Keratinocyte (primary cell): ENCODE measurements at regions not wholly inside any gene's neighbourhood (a gene's known extent, or its start where the extent isn't known, plus 50 kb on each side); places are given as distances from the start of the nearest gene placed in this dataset.

ENCODE experiments used
- DNase-seq: peaks from one replicate; pipeline ENCODE4 v3.0.0-alpha.2; 2011; ENCODE audit warnings: low read depth, missing footprints, low spot score
- FAIRE-seq: peaks from 2 replicates; lab custom pipeline; 2011; peaks lifted over from hg19 to GRCh38; lab: Jason Lieb, UNC
- H2AFZ ChIP-seq: 2 replicates; pipeline ENCODE4 v1.6.0; 2012; ENCODE audit warnings: low read length, control low read depth, inconsistent platforms; ENCODE audit not compliant: control insufficient read depth
- H3K27ac ChIP-seq: 2 replicates; pipeline ENCODE4 v1.5.1; 2011; ENCODE audit warnings: low read length; ENCODE audit not compliant: control insufficient read depth, insufficient read depth
- H3K27me3 ChIP-seq: 3 replicates; pipeline ENCODE4 v1.6.0; 2011; ENCODE audit warnings: low read length; ENCODE audit not compliant: control insufficient read depth, insufficient read depth; ENCODE audit errors: extremely low read depth
- H3K36me3 ChIP-seq, 2 experiments: 2 replicates in 1 of 2; 3 replicates in 1 of 2; pipeline ENCODE4 v1.5.1; 2011; ENCODE audit warnings: low read length in 2 of 2, mild to moderate bottlenecking in 1 of 2; ENCODE audit not compliant: control insufficient read depth in 2 of 2, insufficient read depth in 2 of 2; ENCODE audit errors: extremely low read depth in 1 of 2
- H3K4me1 ChIP-seq: 3 replicates; pipeline ENCODE4 v1.5.1; 2011; ENCODE audit warnings: low read length; ENCODE audit not compliant: control insufficient read depth, insufficient read depth; ENCODE audit errors: extremely low read depth
- H3K4me2 ChIP-seq: 3 replicates; pipeline ENCODE4 v1.6.0; 2011; ENCODE audit warnings: low read depth, low read length; ENCODE audit not compliant: control insufficient read depth, insufficient read depth; ENCODE audit errors: extremely low read depth
- H3K4me3 ChIP-seq, 3 experiments: fragments of 200-600 bp in 1 of 3; sonication (generic) in 1 of 3; 2 replicates in 2 of 3; 3 replicates in 1 of 3; pipeline ENCODE4 v1.5.1; 2011 to 2016; ENCODE audit warnings: low read length in 3 of 3, mild to moderate bottlenecking in 3 of 3, control low read depth in 2 of 3, inconsistent platforms in 1 of 3, low read depth in 1 of 3, mixed read lengths in 1 of 3, mixed run types in 1 of 3, moderate library complexity in 1 of 3; ENCODE audit not compliant: control insufficient read depth in 2 of 3, insufficient read depth in 2 of 3; ENCODE audit errors: extremely low read depth in 1 of 3
- H3K79me2 ChIP-seq: 2 replicates; pipeline ENCODE4 v1.6.0; 2012; ENCODE audit warnings: low read length; ENCODE audit not compliant: control insufficient read depth, insufficient read depth
- H3K9ac ChIP-seq: 3 replicates; pipeline ENCODE4 v1.6.0; 2011; ENCODE audit warnings: low read length; ENCODE audit not compliant: control insufficient read depth, insufficient read depth; ENCODE audit errors: extremely low read depth
- H3K9me1 ChIP-seq: 3 replicates; pipeline ENCODE4 v1.6.0; 2011; ENCODE audit warnings: low read length; ENCODE audit not compliant: control insufficient read depth, insufficient read depth; ENCODE audit errors: extremely low read depth
- H3K9me3 ChIP-seq: 2 replicates; pipeline ENCODE4 v1.5.1; 2012; ENCODE audit warnings: low read depth, low read length; ENCODE audit not compliant: control insufficient read depth
- H4K20me1 ChIP-seq: 3 replicates; pipeline ENCODE4 v1.6.0; 2011; ENCODE audit warnings: low read length; ENCODE audit not compliant: control insufficient read depth, insufficient read depth; ENCODE audit errors: extremely low read depth
- EZH2 ChIP-seq: IDR thresholded peaks from one replicate; pipeline ENCODE4 v1.6.1; 2012; ENCODE audit warnings: inconsistent platforms, mild to moderate bottlenecking, low read length, moderate library complexity
- dilution Hi-C: fragments of 300-500 bp; cut with MboI; formaldehyde crosslinking; loops from one replicate; pipeline ENCODE4 v1.7.0; 2020; ENCODE audit warnings: low sequenced_read_pairs; ENCODE audit not compliant: extremely low pct_ligation_motif_present
- TF ChIP-seq, protein P1 (sequence below), 3 experiments: IDR thresholded peaks in 1 of 3; conservative IDR thresholded peaks in 1 of 3; optimal IDR thresholded peaks in 1 of 3; 2 replicates in 2 of 3; 3 replicates in 1 of 3; pipeline versions ENCODE3 to v1.5.1; 2011; ENCODE audit warnings: low read length in 3 of 3, mild to moderate bottlenecking in 3 of 3, moderate library complexity in 2 of 3, control low read depth in 1 of 3, inconsistent platforms in 1 of 3; ENCODE audit not compliant: insufficient read depth in 2 of 3; ENCODE audit errors: extremely low read depth in 1 of 3

DNA sequence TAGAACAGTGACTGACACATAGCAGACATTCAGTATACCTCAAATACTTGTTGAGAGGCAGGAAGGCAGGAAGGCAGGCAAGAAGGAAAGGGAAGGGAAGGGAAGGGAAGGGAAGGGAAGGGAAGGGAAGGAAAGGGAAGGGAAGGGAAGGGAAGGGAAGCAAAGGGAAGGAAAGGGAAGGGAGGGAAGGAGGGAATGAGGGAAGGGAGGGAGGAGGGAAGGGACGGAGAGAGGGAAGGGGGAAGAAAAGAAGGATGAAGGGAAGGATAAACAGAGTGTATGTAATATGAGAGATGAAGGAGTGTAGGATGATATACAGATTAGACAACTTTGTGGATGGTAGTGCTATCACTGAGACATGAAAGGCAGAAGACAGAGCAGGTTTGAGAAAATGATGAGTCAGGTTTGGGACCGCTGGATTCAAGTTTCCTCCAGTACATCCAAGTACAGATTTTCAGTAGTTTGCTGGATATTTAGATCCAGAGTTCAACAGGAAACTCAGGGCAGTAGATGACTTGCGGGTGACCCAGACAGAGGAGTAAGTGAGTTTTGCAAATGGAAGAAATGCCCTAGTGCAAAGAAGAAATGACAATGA, 85.9 kb downstream of the MAFB start:
- TF ChIP-seq, protein P1, sequence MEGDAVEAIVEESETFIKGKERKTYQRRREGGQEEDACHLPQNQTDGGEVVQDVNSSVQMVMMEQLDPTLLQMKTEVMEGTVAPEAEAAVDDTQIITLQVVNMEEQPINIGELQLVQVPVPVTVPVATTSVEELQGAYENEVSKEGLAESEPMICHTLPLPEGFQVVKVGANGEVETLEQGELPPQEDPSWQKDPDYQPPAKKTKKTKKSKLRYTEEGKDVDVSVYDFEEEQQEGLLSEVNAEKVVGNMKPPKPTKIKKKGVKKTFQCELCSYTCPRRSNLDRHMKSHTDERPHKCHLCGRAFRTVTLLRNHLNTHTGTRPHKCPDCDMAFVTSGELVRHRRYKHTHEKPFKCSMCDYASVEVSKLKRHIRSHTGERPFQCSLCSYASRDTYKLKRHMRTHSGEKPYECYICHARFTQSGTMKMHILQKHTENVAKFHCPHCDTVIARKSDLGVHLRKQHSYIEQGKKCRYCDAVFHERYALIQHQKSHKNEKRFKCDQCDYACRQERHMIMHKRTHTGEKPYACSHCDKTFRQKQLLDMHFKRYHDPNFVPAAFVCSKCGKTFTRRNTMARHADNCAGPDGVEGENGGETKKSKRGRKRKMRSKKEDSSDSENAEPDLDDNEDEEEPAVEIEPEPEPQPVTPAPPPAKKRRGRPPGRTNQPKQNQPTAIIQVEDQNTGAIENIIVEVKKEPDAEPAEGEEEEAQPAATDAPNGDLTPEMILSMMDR (optimal IDR thresholded peaks at IDR 0.05 in 1 of 3, IDR thresholded peaks at IDR 0.05 in 1 of 3, conservative IDR thresholded peaks at IDR 0.05 in 1 of 3; ENCODE audit: extremely low read depth in 1 of 3, insufficient read depth in 2 of 3, low read length in 3 of 3), result no peak
- Histone ChIP-seq H3K79me2 (no peaks in the 10 kb centered on the region), H3K9me1 (no peaks in the 10 kb centered on the region), H3K27me3 (no peaks in the 10 kb centered on the region), H3K9me3 (no peaks in the 10 kb centered on the region), H3K4me3 (no peak overlapping the region), H3K4me2 (no peak overlapping the region), H3K9ac (no peak overlapping the region), H4K20me1 (no peaks in the 10 kb centered on the region), H2AFZ (no peak overlapping the region), H3K27ac (no peak overlapping the region), H3K36me3 (no peaks in the 10 kb centered on the region), H3K4me1 (peaks cover 10% of the 10 kb centered on the region)
- no peak for DNase-seq
- FAIRE-seq, result no peak
- dilution Hi-C loops, result no loop called here

- no peak overlapping the region for H3K9ac ChIP-seq
- H3K9me1 ChIP-seq, result no peaks in the 10 kb centered on the region
- no peaks in the 10 kb centered on the region for H3K27me3 ChIP-seq
- H2AFZ ChIP-seq, result no peak overlapping the region
- no peaks in the 10 kb centered on the region for H4K20me1 ChIP-seq
- no peaks in the 10 kb centered on the region for H3K79me2 ChIP-seq
- no peak for DNase-seq
- H3K4me1 ChIP-seq, result peaks cover 10% of the 10 kb centered on the region
- no peak for FAIRE-seq
- H3K27ac ChIP-seq, result no peak overlapping the region
- no peaks in the 10 kb centered on the region for H3K36me3 ChIP-seq
- dilution Hi-C loops, result no loop called here
- no peaks in the 10 kb centered on the region for H3K9me3 ChIP-seq
- H3K4me2 ChIP-seq, result no peak overlapping the region
- TF ChIP-seq, protein P1 (optimal IDR thresholded peaks at IDR 0.05 in 1 of 3, IDR thresholded peaks at IDR 0.05 in 1 of 3, conservative IDR thresholded peaks at IDR 0.05 in 1 of 3; ENCODE audit: extremely low read depth in 1 of 3, insufficient read depth in 2 of 3, low read length in 3 of 3), result no peak
- no peak for TF ChIP-seq EZH2
- no peak overlapping the region for H3K4me3 ChIP-seq
Observed at GRCh38 chr20:40602381-40602780, 86.7 kb downstream of the MAFB start.
